Tibial artery (tissue), 4 donors: ENCODE measurements at regions not wholly inside any gene's neighbourhood (a gene's known extent, or its start where the extent isn't known, plus 50 kb on each side); places are given as distances from the start of the nearest gene placed in this dataset.

Experiments
- DNase-seq, 2 donors: peaks; one replicate each; pipeline ENCODE4 v3.0.0-alpha.2; 2019
- H3K27ac ChIP-seq, 2 donors: fragments of 200-600 bp; sonication (generic) in 1 of 2; 1 replicate in 1 of 2; 2 replicates in 1 of 2; pipeline ENCODE4 v1.5.1; 2018 to 2019; ENCODE audit warnings: mild to moderate bottlenecking in 1 of 2
- H3K27me3 ChIP-seq, 2 donors: fragments of 200-600 bp; sonication (generic) in 1 of 2; one replicate each; pipeline versions ENCODE4 v1.5.1 to v1.6.0; 2016 to 2019
- H3K36me3 ChIP-seq, 3 donors: fragments of 200-600 bp; sonication (generic) in 2 of 3; one replicate each; pipeline ENCODE4 v1.5.1; 2016 to 2019; ENCODE audit warnings: mild to moderate bottlenecking in 2 of 3
- H3K4me1 ChIP-seq, 4 donors: fragments of 200-600 bp; sonication (generic) in 2 of 4; 1 replicate in 3 of 4; 2 replicates in 1 of 4; pipeline ENCODE4 v1.5.1; 2016 to 2019
- H3K4me3 ChIP-seq, 2 donors: fragments of 200-600 bp; sonication (generic) in 1 of 2; 1 replicate in 1 of 2; 2 replicates in 1 of 2; pipeline ENCODE4 v1.5.1; 2018 to 2019; ENCODE audit warnings: mild to moderate bottlenecking in 2 of 2
- H3K9me3 ChIP-seq, 3 donors: fragments of 200-600 bp; sonication (generic) in 1 of 3; one replicate each; pipeline ENCODE4 v1.5.1; 2016 to 2019
- CTCF ChIP-seq, 2 experiments: fragments of 200-600 bp in 1 of 2; fragments of 450-650 bp in 1 of 2; IDR thresholded peaks; one replicate each; pipeline ENCODE4 v1.5.1; 2017 to 2019; ENCODE audit warnings: antibody characterized with exemption in 2 of 2, mild to moderate bottlenecking in 1 of 2, moderate library complexity in 1 of 2
- intact Hi-C: fragments of 100-400 bp; cut with DNase I; formaldehyde crosslinking; loops from one replicate; pipeline ENCODE4 v1.15.0; 2023; ENCODE audit warnings: low total_unique reads

DNA sequence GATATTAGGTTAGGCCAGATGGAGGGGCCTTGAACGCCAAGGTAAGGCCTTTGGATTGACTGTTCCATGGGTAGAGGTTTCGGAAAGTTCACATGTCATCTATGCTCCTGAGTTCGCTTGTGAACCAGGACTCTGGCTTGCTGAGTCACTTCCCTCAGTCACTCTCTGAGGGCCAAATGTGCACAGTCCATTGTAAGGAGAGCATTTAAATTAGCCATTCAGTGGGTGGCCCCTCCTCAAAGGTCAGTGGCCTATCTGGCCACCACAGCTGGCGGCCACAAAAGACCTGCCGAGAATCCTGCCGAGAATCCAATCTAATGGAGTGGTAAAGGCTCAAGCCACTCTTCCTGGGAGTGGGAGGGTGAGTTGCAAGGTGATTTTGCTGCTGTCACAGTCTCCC, 58.9 kb upstream of the ARAP3 start:
- Histone ChIP-seq H3K4me3 (no peak overlapping the region), H3K9me3 (no peaks in the 10 kb centered on the region), H3K36me3 (no peaks in the 10 kb centered on the region), H3K4me1 (no peaks in the 10 kb centered on the region), H3K27me3 (peaks cover 0 to 5% of the 10 kb centered on the region in 2 donors), H3K27ac (no peak overlapping the region)
- TF ChIP-seq CTCF (IDR thresholded peaks at IDR 0.05): no peak
- intact Hi-C loops: no loop called here
- DNase-seq: no peak

DNA sequence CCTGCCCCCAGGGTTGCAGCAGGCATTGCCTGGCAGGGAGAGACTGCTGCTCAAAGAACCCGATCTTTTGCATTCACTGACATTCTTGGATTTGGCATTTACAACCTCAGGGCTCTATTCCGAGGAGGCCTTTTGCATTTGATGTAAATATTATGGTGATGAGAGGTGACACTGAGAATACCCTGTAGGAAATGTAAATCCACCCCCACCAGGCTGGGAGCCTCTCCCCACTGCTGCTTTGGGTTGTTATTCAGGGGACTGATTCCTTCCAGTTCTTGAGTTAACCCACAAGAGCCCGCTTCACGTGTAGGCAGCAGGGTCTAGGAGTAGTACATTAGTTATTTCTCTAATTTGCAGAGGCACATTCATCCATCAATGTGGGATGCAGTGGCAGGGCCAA, 55.5 kb upstream of the ARAP3 start:
- TF ChIP-seq CTCF (IDR thresholded peaks at IDR 0.05): no peak
- Histone ChIP-seq H3K9me3 (no peaks in the 10 kb centered on the region), H3K27ac (no peak overlapping the region), H3K4me1 (no peaks in the 10 kb centered on the region), H3K36me3 (no peaks in the 10 kb centered on the region), H3K27me3 (peaks cover 0 to 5% of the 10 kb centered on the region in 2 donors), H3K4me3 (no peak overlapping the region)
- intact Hi-C loops: no loop called here
- DNase-seq: no peak

DNA sequence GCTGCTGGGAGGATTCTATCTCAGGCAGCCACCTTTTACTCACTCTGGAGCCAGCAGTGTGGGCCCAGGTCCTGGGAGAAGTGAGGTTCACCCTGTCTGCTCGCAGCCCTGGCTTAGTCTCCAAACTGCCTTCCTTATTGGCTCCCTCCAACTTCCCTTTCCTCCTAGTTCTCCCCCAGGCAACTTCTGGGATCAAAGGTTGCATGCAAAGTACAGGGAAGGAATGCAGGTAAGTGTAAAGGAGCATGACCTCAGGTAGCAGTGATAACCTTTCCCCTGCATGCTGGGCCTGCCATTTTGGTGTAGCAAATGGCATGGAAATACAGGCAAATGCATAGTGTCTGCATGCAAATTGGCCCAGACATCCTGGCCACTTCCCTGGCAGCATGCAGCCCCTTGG, 53.8 kb upstream of the ARAP3 start:
- Histone ChIP-seq H3K36me3 (no peaks in the 10 kb centered on the region), H3K4me3 (no peak overlapping the region), H3K27ac (no peak overlapping the region), H3K27me3 (peaks cover 0 to 3% of the 10 kb centered on the region in 2 donors), H3K4me1 (no peaks in the 10 kb centered on the region), H3K9me3 (no peaks in the 10 kb centered on the region)
- intact Hi-C loops: no loop called here
- TF ChIP-seq CTCF (IDR thresholded peaks at IDR 0.05): no peak
- no peak for DNase-seq

- Histone ChIP-seq H3K9me3 (no peaks in the 10 kb centered on the region), H3K27ac (no peak overlapping the region), H3K36me3 (no peaks in the 10 kb centered on the region), H3K4me3 (no peak overlapping the region), H3K27me3 (peaks cover 0 to 3% of the 10 kb centered on the region in 2 donors), H3K4me1 (no peaks in the 10 kb centered on the region)
- intact Hi-C loops: no loop called here
- TF ChIP-seq CTCF (IDR thresholded peaks at IDR 0.05): no peak
- DNase-seq: no peak
Measured at GRCh38 chr5:141734501-141735229, 52.6 kb upstream of the ARAP3 start.

- no peaks in the 10 kb centered on the region for H3K36me3 ChIP-seq
- no peak for DNase-seq
- H3K27me3 ChIP-seq: peaks cover 0 to 3% of the 10 kb centered on the region in 2 donors
- no peaks in the 10 kb centered on the region for H3K4me1 ChIP-seq
- no peak overlapping the region for H3K27ac ChIP-seq
- TF ChIP-seq CTCF (IDR thresholded peaks at IDR 0.05): no peak
- H3K4me3 ChIP-seq: no peak overlapping the region
- intact Hi-C loops: no loop called here
- no peaks in the 10 kb centered on the region for H3K9me3 ChIP-seq
Measured at GRCh38 chr5:141733198-141733597, 51.2 kb upstream of the ARAP3 start.

DNA sequence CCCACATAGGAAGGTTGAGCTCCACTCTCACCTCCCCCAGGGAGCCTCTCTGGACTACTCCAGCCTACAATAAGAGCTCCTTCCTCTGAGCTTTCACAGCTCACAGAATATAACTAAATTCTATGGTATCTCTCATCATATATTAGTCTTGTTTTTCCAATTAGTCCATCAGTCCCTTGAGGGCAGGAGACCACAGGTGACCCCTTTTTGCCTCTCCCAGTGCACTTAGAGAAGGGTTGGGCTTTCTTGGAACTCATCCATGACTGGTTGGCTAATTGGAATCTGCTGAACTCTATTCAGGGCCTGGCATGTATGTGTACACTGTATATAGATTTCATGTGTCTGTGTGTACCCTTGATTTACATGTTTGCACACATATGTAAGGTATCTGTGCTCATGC, 50.4 kb upstream of the ARAP3 start:
- no peak overlapping the region for H3K4me3 ChIP-seq

More for the DNA sequence above, 50.4 kb upstream of the ARAP3 start:
- no peaks in the 10 kb centered on the region for H3K9me3 ChIP-seq
- intact Hi-C loops: no loop called here
- no peak for DNase-seq
- H3K27me3 ChIP-seq: peaks cover 0 to 3% of the 10 kb centered on the region in 2 donors
- H3K27ac ChIP-seq: no peak overlapping the region
- no peaks in the 10 kb centered on the region for H3K4me1 ChIP-seq
- no peaks in the 10 kb centered on the region for H3K36me3 ChIP-seq
- TF ChIP-seq CTCF (IDR thresholded peaks at IDR 0.05): no peak
